ENCODE measurements at regions not wholly inside any gene's neighbourhood (a gene's known extent, or its start where the extent isn't known, plus 50 kb on each side); places are given as distances from the start of the nearest gene placed in this dataset.

DNA sequence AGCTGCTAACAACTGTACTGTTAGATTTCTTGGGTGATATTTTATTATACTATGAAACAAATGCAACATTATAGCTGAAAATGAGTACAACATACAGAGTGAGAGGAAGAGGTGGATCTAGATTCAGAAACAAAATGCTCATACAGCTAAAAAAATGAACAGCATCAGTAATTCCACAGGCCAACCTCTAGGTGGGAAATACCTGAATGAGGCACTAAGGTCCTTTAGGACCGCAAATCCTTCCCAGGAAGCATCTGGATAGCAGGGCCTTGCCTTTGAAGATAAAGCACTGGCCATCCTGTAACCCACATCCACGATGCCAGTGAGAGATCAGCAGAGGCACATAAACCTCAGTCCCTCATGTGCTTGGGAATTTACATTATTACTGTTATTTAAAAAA is 310.8 kb downstream of the YTHDC2 start:
- Mint-ChIP-seq H3K27ac (no peak overlapping the region), H3K9me3 (no peaks in the 10 kb centered on the region), H3K4me1 (no peaks in the 10 kb centered on the region), H3K27me3 (no peaks in the 10 kb centered on the region), H3K36me3 (ENCODE audit: low read depth) (no peaks in the 10 kb centered on the region), H3K4me3 (no peak overlapping the region)
- DNase-seq: no peak
- ChIA-PET CTCF (no interaction called here), POLR2A (no interaction called here)

DNA sequence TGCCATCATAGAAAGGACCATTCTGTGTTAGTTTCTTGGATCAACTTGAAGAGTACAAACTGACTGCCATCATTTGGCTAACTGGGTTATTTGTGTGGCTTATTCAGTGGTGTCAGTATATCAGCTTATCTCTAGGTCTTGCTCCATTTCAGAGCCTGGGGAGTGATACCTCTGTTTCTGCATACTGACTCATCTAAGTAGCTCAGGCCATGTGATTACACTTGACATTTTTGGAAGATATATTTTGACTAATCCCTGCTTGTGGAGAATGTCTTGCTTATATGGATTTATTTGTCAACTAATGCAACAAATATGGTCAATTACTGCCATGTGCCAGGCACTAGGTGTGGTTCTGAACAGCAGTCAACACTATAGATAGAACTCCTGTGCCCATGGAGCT is 311.7 kb downstream of the YTHDC2 start:
- ChIA-PET POLR2A (no interaction called here), CTCF (no interaction called here)
- no peaks in the 10 kb centered on the region for H3K36me3 Mint-ChIP-seq (ENCODE audit: low read depth)
- no peaks in the 10 kb centered on the region for H3K9me3 Mint-ChIP-seq
- no peak overlapping the region for H3K27ac Mint-ChIP-seq
- no peaks in the 10 kb centered on the region for H3K4me1 Mint-ChIP-seq
- DNase-seq: no peak
- H3K4me3 Mint-ChIP-seq: no peak overlapping the region
- H3K27me3 Mint-ChIP-seq: no peaks in the 10 kb centered on the region

DNA sequence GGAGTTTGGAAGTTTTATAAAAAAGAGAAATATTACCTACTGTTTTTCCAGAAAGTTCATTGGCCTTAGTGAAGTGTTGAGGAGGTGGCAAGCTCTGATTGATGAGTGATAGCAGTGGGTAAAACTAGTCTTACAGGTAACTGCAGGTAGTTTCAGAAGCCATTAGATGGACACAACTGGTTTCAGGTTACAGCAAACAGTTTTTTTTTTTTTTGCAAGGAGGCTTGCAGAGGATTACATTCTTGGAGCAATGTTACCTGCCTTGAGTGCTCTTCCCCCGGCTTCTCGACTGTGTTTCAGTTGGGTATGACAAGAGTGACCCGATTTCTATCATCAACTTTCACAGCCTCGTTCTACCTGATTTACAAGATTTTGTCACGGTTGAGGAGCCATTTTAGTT is 333.4 kb downstream of the YTHDC2 start:
- Mint-ChIP-seq H3K36me3 (ENCODE audit: low read depth) (no peaks in the 10 kb centered on the region), H3K9me3 (peaks cover 2% of the 10 kb centered on the region), H3K4me1 (no peaks in the 10 kb centered on the region), H3K4me3 (no peak overlapping the region), H3K27me3 (no peaks in the 10 kb centered on the region), H3K27ac (no peak overlapping the region)
- ChIA-PET POLR2A (no interaction called here), CTCF (no interaction called here)
- DNase-seq: no peak

DNA sequence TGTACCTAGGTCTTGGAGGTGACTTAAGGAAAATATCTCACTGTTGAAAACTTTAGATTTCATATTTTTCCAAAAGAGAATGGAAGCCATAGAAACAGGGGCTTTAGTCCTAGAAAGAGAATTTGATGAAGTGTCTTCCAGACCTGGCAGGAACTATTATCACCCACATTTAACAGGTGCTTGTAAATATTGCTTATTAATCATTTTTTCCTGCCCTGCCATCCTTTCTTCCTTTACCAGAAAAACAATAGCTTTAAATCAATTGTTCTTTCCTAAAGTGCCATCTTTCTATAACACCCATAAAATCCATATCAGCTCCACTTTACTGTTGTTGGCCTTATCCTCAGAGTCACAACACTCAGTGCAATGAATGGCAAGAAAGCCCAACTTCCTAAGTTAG is 350.9 kb downstream of the YTHDC2 start:
- Mint-ChIP-seq H3K27ac (no peak overlapping the region), H3K27me3 (no peaks in the 10 kb centered on the region), H3K4me3 (no peak overlapping the region), H3K9me3 (peaks cover under 1% of the 10 kb centered on the region), H3K36me3 (ENCODE audit: low read depth) (no peaks in the 10 kb centered on the region), H3K4me1 (no peaks in the 10 kb centered on the region)
- ChIA-PET CTCF (no interaction called here), POLR2A (no interaction called here)
- DNase-seq: no peak

DNA sequence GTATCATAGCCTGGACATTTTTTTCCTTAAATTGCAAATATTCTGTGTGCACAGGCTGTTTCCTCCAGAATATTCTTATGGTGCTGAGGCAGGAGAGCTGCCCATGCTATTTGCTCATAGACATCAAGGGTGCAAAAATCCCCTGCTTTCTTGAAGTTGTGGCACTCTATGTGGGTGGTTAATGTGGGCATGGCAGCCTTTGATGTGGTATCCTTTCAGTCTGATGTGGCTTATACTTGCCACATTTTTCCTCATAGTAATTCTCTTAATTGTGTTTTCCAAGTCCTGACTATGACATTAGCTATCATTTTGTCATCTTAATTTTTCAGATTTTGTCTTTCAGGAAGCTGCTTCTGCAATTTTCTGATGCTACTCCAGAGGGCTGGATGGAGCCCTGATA is 353.3 kb downstream of the YTHDC2 start:
- Mint-ChIP-seq H3K9me3 (peaks cover 2% of the 10 kb centered on the region), H3K27ac (no peak overlapping the region), H3K27me3 (no peaks in the 10 kb centered on the region), H3K4me1 (no peaks in the 10 kb centered on the region), H3K4me3 (no peak overlapping the region), H3K36me3 (ENCODE audit: low read depth) (no peaks in the 10 kb centered on the region)
- CTCF ChIA-PET: no interaction called here
- POLR2A ChIA-PET: no interaction called here
- no peak for DNase-seq

DNA sequence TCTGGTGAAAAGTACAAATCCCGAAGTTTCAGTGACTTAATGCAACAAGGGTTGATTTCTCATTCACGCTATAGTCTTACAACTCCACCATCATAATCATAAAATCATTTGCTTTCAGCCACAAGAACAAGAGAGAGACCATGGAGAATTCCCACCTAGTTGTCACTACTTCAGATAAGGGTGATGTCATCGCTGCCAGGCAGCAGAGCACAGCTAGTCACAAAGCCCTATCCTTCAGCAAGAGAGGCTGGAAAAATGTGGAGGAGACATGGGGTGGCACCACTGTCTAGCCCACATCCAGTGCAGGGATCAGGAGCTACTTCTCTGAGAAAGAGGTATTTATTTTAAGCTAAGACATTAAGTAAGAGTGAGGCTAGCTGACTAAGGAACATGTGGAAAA is 356.1 kb downstream of the YTHDC2 start:
- CTCF ChIA-PET: no interaction called here
- Mint-ChIP-seq H3K9me3 (peaks cover 2% of the 10 kb centered on the region), H3K4me3 (no peak overlapping the region), H3K36me3 (ENCODE audit: low read depth) (no peaks in the 10 kb centered on the region), H3K4me1 (no peaks in the 10 kb centered on the region), H3K27me3 (no peaks in the 10 kb centered on the region), H3K27ac (no peak overlapping the region)
- POLR2A ChIA-PET: no interaction called here
- DNase-seq: no peak

DNA sequence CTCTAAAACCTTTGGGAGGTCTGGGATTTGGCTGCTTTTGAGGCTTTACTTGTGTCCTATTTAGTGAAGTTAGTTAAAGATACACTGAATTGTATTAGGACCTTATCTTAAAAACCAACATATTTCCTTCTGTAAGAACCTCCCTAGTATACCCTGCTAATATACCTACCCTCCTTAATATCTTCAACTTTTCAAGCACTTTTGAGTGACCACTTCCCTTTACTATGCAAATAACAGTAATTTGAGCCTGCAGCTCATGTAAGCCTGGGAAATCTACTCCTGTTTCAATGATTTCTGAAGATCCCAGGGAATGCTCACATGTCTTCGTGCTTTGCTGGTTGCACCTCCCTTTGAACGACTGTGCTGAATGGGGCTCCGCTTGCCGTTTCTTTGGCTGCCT is 358.5 kb downstream of the YTHDC2 start:
- Mint-ChIP-seq H3K27ac (no peak overlapping the region), H3K36me3 (ENCODE audit: low read depth) (no peaks in the 10 kb centered on the region), H3K9me3 (peaks cover 2% of the 10 kb centered on the region), H3K4me1 (no peaks in the 10 kb centered on the region), H3K4me3 (no peak overlapping the region), H3K27me3 (no peaks in the 10 kb centered on the region)
- no peak for DNase-seq
- ChIA-PET CTCF (no interaction called here), POLR2A (no interaction called here)

DNA sequence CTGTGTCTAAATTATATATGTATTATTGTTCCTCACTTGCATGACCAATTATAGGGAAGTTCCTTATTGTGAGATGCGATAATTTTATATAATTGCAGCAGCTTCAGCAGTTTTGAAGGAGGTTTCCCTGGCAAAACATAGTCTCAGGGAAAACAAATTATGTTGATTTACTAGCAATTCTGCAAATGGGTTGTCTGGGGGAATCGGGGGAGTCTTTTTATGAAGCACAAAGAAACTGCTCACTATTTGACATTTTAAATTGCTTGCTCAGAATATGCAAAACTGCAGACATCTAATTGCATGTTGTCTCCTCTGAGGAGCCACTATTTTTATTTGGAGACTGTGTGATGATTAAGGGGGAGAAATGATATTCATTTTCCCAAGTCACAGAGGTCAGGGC is 361.6 kb downstream of the YTHDC2 start:
- H3K4me3 Mint-ChIP-seq: no peak overlapping the region
- no peak overlapping the region for H3K27ac Mint-ChIP-seq
- H3K9me3 Mint-ChIP-seq: no peaks in the 10 kb centered on the region
- no peaks in the 10 kb centered on the region for H3K36me3 Mint-ChIP-seq (ENCODE audit: low read depth)
- no peak for DNase-seq
- ChIA-PET POLR2A (no interaction called here), CTCF (no interaction called here)
- no peaks in the 10 kb centered on the region for H3K4me1 Mint-ChIP-seq
- no peaks in the 10 kb centered on the region for H3K27me3 Mint-ChIP-seq

DNA sequence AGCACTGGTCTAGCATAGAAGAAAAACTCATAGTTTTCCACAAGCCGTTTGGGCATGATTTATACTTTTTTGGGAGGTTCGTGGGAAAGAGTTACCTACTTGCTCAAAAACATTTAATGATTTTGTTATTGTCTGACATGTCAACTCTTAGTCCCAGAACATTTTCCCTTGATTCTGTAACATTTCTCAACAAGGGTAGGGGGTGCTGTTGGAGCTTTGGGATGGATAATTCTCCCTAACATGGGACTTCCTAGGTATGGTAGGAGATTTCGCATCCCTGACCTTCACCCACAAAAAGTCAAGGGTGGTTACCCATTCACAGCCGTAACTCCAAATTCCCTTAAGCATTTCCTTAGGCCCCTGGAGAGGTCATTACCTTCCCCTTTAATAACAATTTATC is 378.0 kb downstream of the YTHDC2 start:
- DNase-seq: no peak
- CTCF ChIA-PET: no interaction called here
- Mint-ChIP-seq H3K4me1 (no peaks in the 10 kb centered on the region), H3K36me3 (ENCODE audit: low read depth) (no peaks in the 10 kb centered on the region), H3K9me3 (peaks cover 2% of the 10 kb centered on the region), H3K4me3 (no peak overlapping the region), H3K27ac (no peak overlapping the region), H3K27me3 (no peaks in the 10 kb centered on the region)
- POLR2A ChIA-PET: no interaction called here

DNA sequence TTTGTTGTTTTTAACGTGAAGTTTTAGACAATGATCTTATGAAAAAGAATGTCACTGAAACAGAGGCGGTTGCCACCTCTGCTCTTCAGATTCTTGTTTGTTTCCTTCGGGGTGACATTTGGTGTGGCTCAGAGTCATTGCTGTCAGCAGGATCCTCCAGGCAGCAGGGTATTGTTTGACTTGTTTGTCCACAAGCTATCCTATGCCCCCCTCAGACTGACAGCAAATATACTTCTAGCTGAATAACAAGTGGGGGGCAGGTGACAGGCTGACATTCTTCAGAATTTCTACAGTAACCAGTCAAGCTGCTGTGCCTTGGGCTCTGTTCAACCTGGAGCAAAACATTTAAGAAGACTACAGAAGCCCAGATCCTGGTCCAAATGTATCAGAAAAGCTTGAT is 383.3 kb downstream of the YTHDC2 start:
- Mint-ChIP-seq H3K36me3 (ENCODE audit: low read depth) (no peaks in the 10 kb centered on the region), H3K9me3 (no peaks in the 10 kb centered on the region), H3K27ac (no peak overlapping the region), H3K4me1 (no peaks in the 10 kb centered on the region), H3K27me3 (no peaks in the 10 kb centered on the region), H3K4me3 (no peak overlapping the region)
- POLR2A ChIA-PET: no interaction called here
- no peak for DNase-seq
- CTCF ChIA-PET: no interaction called here

DNA sequence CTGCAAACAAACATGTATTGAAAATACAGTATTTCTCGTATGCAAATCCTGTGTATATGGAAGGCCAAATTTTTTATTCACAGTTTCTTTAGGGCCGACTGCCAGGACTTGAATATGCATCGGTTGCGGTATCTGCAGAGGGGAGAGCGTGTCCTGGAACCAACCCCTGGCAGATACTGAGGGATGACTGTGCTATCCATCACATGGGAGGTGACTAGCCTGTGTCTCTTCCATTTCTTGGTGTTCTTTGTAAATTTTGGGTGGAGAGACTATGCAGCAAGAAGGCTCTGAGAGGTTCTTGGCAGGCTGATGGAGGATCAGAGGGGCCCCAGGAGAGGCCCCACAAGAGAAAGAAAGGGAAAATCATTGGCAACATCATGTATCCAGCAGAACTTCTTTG is 384.3 kb downstream of the YTHDC2 start:
- Mint-ChIP-seq H3K4me1 (no peaks in the 10 kb centered on the region), H3K9me3 (no peaks in the 10 kb centered on the region), H3K27me3 (no peaks in the 10 kb centered on the region), H3K36me3 (ENCODE audit: low read depth) (no peaks in the 10 kb centered on the region), H3K4me3 (no peak overlapping the region), H3K27ac (no peak overlapping the region)
- DNase-seq: no peak
- POLR2A ChIA-PET: no interaction called here
- CTCF ChIA-PET: no interaction called here

DNA sequence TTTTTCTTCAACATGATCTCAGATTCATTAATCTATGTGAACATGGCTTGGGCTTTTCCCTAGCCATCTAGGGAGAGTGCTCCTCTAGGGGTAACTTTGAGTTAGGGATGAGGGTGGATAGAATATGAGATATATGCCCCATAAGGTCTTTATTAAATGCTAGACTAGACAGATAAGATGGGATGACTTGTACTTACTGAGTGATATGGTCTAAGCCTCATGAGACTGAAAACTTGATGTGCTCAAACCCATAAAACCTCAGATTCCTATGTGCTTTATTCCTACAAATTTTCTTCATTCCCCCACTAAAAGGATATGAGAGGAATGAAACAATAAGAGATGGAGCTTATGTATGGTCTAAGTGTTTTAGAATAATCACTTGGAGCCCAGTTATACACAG is 386.6 kb downstream of the YTHDC2 start:
- ChIA-PET CTCF (no interaction called here), POLR2A (no interaction called here)
- Mint-ChIP-seq H3K9me3 (no peaks in the 10 kb centered on the region), H3K36me3 (ENCODE audit: low read depth) (no peaks in the 10 kb centered on the region), H3K4me1 (no peaks in the 10 kb centered on the region), H3K27ac (no peak overlapping the region), H3K27me3 (no peaks in the 10 kb centered on the region), H3K4me3 (no peak overlapping the region)
- DNase-seq: no peak

DNA sequence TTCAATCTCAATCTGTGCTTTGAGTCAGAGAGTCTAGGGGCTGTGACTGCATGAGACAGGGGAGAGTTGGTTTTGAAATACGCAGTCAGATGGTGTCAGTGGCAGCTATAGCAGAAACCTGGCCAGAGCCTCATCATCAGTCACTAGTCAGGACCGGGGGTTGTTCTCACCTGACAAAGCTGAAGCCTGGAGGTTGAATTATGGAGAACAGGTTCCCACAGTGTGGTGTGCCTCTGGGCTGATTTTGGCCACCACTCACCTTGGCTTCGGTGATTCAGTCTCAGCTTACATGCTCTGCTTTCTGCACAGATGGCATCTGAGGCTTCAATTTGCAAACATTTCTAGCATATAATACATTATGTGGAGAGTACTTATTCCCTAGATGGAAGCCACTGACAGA is 387.3 kb downstream of the YTHDC2 start:
- Mint-ChIP-seq H3K4me1 (no peaks in the 10 kb centered on the region), H3K9me3 (no peaks in the 10 kb centered on the region), H3K27me3 (no peaks in the 10 kb centered on the region), H3K27ac (no peak overlapping the region), H3K36me3 (ENCODE audit: low read depth) (no peaks in the 10 kb centered on the region), H3K4me3 (no peak overlapping the region)
- CTCF ChIA-PET: no interaction called here
- POLR2A ChIA-PET: no interaction called here
- DNase-seq: no peak

DNA sequence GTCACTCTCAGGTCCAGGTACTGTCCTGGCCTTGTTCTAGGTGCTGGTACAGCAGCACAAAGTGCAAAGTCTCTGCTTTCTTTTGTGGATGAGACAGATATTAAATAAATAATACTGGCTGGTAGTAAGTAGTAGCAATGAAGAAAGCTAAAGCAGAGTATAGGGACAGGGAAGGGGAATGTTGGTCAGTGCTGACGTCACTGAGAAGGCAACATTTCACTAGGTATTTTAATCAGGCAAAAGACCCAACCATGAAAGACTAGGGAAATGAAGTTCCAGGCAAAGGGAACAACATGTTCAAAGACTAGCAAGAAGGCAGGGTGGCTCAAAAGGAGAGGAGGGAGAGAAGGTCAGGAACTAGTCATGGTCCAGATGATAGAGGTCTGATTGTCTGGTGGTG is 388.2 kb downstream of the YTHDC2 start:
- H3K9me3 Mint-ChIP-seq: no peaks in the 10 kb centered on the region
- H3K4me3 Mint-ChIP-seq: no peak overlapping the region
- H3K27ac Mint-ChIP-seq: no peak overlapping the region
- H3K36me3 Mint-ChIP-seq (ENCODE audit: low read depth): no peaks in the 10 kb centered on the region
- CTCF ChIA-PET: no interaction called here
- H3K4me1 Mint-ChIP-seq: no peaks in the 10 kb centered on the region
- POLR2A ChIA-PET: no interaction called here
- DNase-seq: no peak
- H3K27me3 Mint-ChIP-seq: no peaks in the 10 kb centered on the region

DNA sequence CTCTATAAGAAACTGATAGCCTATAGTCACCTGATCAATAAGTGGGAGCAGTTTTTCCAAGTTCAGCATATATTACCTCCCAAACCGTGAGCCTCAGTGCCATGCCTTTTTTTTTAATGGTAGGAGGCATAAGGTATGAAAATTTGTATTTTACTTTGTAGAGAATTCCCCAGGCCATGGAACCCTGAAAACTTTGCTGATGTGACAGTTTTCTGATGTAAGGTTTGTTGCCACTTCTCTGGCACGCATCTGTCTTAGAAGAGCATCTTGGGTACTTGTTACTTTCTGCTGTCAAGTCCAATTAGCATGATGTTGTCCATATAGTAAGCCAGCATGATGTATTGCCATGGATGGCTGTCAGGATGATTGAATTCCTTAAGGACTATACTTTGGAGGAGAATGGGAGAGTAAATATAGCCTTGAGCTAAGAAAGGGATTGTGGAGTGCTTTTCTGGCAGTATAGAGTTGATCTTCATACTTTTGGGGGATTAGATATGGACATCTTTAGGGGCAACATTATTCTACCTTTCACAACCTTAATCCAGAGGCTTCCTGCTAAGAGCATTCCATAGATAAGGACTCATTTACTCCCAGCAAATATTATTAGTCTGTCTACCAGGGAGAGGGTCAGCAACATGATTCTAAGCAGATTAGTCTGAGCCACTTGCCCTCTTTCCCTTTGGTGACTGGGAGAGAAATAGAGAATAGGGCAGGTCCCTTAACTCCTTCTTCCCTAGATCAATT is 389.6 kb downstream of the YTHDC2 start:
- CTCF ChIA-PET: no interaction called here
- Mint-ChIP-seq H3K36me3 (ENCODE audit: low read depth) (no peaks in the 10 kb centered on the region), H3K27me3 (no peaks in the 10 kb centered on the region), H3K9me3 (no peaks in the 10 kb centered on the region), H3K27ac (no peak overlapping the region), H3K4me3 (no peak overlapping the region), H3K4me1 (no peaks in the 10 kb centered on the region)
- no peak for DNase-seq
- POLR2A ChIA-PET: no interaction called here
